NB4 (cell line): ENCODE measurements at regions not wholly inside any gene's neighbourhood (a gene's known extent, or its start where the extent isn't known, plus 50 kb on each side); places are given as distances from the start of the nearest gene placed in this dataset.

Source experiments
- DNase-seq: peaks from one replicate; pipeline ENCODE4 v3.0.0; 2010; ENCODE audit warnings: low read depth
- H3K4me3 ChIP-seq: one replicate; pipeline ENCODE4 v1.5.1; 2011; ENCODE audit warnings: mild to moderate bottlenecking, low read depth, low read length, moderate library complexity
- MYC ChIP-seq: IDR thresholded peaks from 2 replicates; pipeline ENCODE4 v1.6.1; 2011; ENCODE audit warnings: low read depth, low read length
- POLR2A ChIP-seq: IDR thresholded peaks from 2 replicates; pipeline ENCODE4 v1.6.1; 2011; ENCODE audit warnings: mild to moderate bottlenecking; ENCODE audit not compliant: insufficient read length; ENCODE audit errors: extremely low read depth
- TF ChIP-seq, protein P1 (sequence below): IDR thresholded peaks from one replicate; pipeline ENCODE4 v1.5.1; 2012; ENCODE audit warnings: low read depth, low read length
- TF ChIP-seq, protein P2 (sequence below): IDR thresholded peaks from 2 replicates; pipeline ENCODE4 v1.6.1; 2011; ENCODE audit warnings: low read depth, low read length

DNA sequence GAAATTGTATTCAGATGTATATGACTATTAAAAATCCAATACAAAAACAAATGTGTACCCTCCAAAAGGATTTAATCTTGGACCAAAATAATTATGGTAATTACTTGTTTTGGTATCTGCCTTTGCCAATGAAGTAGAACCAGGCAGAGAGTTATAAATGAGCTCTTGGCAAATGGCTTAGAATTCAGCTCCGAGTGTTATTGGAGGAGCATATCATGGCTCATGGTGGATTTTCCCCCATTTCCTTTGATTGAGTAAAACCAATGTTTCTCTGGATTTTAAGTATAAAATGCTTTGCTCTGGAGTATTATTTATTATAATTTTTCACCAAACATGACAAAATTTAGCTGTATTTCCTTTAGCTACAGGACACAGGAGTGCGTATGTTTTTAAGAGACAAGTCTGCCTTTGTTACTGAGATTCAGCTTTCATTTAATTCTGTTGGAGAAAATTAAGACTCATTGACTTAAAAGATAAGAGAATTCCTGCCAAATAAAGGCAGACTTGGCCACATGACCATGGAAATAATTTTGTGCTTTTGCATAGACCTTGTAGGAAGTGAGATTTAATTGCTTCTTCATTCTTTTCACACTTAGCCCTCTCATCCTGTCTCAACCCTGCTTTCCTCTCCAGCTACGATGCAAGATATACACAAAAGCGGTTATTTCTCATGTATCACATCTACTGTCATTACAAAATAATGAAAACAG is 281.0 kb upstream of the SOX11 start:
- H3K4me3 ChIP-seq, result no peak overlapping the region
- DNase-seq, result no peak
- TF ChIP-seq, protein P1, sequence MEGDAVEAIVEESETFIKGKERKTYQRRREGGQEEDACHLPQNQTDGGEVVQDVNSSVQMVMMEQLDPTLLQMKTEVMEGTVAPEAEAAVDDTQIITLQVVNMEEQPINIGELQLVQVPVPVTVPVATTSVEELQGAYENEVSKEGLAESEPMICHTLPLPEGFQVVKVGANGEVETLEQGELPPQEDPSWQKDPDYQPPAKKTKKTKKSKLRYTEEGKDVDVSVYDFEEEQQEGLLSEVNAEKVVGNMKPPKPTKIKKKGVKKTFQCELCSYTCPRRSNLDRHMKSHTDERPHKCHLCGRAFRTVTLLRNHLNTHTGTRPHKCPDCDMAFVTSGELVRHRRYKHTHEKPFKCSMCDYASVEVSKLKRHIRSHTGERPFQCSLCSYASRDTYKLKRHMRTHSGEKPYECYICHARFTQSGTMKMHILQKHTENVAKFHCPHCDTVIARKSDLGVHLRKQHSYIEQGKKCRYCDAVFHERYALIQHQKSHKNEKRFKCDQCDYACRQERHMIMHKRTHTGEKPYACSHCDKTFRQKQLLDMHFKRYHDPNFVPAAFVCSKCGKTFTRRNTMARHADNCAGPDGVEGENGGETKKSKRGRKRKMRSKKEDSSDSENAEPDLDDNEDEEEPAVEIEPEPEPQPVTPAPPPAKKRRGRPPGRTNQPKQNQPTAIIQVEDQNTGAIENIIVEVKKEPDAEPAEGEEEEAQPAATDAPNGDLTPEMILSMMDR, result no peak
- TF ChIP-seq MYC, result no peak
- TF ChIP-seq POLR2A, result no peak
- TF ChIP-seq, protein P2, sequence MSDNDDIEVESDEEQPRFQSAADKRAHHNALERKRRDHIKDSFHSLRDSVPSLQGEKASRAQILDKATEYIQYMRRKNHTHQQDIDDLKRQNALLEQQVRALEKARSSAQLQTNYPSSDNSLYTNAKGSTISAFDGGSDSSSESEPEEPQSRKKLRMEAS, result no peak

DNA sequence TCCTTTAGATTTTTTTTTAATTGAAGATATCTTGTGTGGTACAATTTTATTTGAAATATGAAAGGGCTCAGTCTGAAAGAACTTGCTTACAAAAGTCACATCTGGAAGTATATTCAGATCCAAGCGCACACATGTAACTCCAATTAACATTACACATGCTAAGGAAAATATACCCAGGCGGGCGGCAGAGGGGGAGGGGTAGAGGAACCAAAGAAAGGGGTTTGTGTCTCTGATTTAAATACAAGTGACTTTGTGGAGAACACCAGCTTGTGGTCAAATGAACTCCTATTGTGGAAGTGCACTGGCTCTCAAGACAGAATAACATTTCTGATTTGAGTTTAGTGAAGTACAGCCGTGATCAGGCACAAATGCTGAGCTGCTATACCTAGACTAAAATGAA is 280.2 kb upstream of the SOX11 start:
- H3K4me3 ChIP-seq, result no peak overlapping the region
- no peak for TF ChIP-seq MYC
- TF ChIP-seq POLR2A, result no peak
- TF ChIP-seq, protein P2, result no peak
- no peak for DNase-seq

DNA sequence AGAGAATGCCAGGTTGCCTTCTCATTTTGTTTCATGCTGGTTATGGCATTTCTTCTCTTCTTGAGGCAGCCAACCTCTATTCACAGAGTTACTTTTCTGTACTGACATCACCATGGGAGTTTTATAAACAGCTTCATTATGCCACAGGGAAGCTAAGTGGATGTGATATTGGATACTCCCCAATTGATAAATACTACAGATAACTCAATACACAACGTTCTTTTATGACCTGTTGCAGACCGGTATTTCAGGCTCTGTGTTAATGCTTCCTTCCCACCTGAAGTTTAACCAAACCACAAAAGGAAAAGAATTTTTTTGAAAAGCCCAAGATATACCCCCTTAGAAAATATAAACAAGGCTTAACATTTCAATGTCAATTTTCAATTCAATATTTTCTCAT is 258.3 kb upstream of the SOX11 start:
- TF ChIP-seq, protein P1, result no peak
- TF ChIP-seq MYC (no peak), POLR2A (no peak)
- TF ChIP-seq, protein P2, result no peak
- no peak for DNase-seq
- no peak overlapping the region for H3K4me3 ChIP-seq

DNA sequence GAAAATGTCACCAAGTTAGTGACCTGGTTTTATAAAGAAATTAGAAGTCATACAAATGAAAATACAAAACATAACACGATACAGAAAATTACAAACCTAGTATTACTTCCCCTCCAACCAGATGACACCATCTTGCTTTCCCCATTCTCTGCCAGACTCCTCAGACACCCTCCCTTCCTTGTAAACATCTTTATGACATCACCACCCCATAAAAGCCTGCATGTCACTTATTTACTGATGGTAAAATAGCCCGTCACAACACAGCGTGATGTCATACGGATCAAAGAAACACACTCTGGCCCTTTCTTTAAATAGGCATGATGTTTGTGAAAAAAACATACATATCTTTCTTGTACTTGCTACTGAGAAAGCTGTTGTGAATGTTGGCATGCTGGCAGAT is 254.8 kb upstream of the SOX11 start:
- TF ChIP-seq, protein P2, result no peak
- TF ChIP-seq, protein P1, result no peak
- TF ChIP-seq POLR2A, result no peak
- no peak for TF ChIP-seq MYC
- no peak for DNase-seq
- no peak overlapping the region for H3K4me3 ChIP-seq

DNA sequence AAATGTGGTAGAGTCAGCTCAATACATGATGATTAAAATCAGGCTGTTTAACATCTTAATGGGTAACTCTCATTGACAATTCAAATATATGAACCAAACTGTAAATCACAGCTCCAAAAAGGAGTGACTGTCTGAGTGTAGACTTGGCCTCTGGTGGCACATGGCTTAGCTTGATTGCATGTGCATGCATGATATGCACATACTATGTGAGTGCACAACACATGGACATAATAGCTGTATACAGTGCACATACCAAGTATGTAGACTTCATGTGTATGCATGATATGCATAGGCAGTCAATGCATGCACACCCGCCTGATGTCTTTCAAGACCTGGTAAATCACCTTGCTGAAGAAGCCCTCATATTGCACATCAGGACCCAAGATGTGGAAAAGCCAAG is 252.0 kb upstream of the SOX11 start:
- DNase-seq, result no peak
- no peak overlapping the region for H3K4me3 ChIP-seq
- TF ChIP-seq POLR2A, result no peak
- TF ChIP-seq, protein P2, result no peak
- TF ChIP-seq, protein P1, result no peak

DNA sequence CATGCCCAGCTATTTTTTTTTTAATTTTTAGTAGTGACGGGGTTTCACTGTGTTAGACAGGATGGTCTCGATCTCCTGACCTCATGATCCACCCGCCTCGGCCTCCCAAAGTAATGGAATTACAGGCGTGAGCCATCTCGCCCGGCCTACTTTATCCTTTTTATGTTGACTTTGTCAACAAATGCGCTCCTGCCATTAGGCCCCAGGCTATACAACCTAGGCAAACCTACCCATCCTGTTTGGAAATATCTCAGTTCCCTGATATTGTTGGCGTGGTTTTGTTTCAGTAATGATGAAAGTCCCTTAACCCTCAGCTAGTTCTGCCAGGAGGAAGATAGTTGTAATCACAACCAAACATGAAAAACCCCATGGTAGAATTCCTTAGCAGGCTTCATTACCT is 249.4 kb upstream of the SOX11 start:
- DNase-seq, result no peak
- TF ChIP-seq, protein P2, result no peak
- TF ChIP-seq POLR2A (no peak), MYC (no peak)
- TF ChIP-seq, protein P1, result no peak
- H3K4me3 ChIP-seq, result no peak overlapping the region
